Right ventricle myocardium superior (tissue), 1 donor: ENCODE measurements at regions not wholly inside any gene's neighbourhood (a gene's known extent, or its start where the extent isn't known, plus 50 kb on each side); places are given as distances from the start of the nearest gene placed in this dataset.
"Not testable (repeated sequence)": the region's sequence is repeated elsewhere in the genome, so short reads cannot be mapped to it uniquely, and the experiment has no call there.

Experiments
- ATAC-seq: fragments of 200-7000 bp; cut with Tn5 transposase; one replicate; pipeline ENCODE4 v1.9.1; 2020; ENCODE audit warnings: mild to moderate bottlenecking; ENCODE audit not compliant: poor library complexity
- DNase-seq: peaks from one replicate; pipeline ENCODE4 v3.0.0-alpha.2; 2020
- intact Hi-C: fragments of 100-400 bp; cut with DNase I; formaldehyde crosslinking; loops from one replicate; pipeline ENCODE4 v1.11.2; 2022
- donor health status: DM: no; HTN: yes; CAD: no; lungs with severe emphysema.

- no peak for DNase-seq
- intact Hi-C loops: no loop called here
Observed at GRCh38 chr10:37067576-37067975, 57.8 kb upstream of the ANKRD30A start.

GRCh38 chr10:37062296-37062695 is 63.1 kb upstream of the ANKRD30A start:
- intact Hi-C loops, DNase-seq, ATAC-seq: not testable (repeated sequence)

More at GRCh38 chr10:37067576-37067975, 57.8 kb upstream of the ANKRD30A start:
- no peak for ATAC-seq

- ATAC-seq (no peak), DNase-seq (no peak)
- intact Hi-C loops: no loop called here
Observed at GRCh38 chr10:37057261-37057660, 68.1 kb upstream of the ANKRD30A start.

GRCh38 chr10:37053476-37053875 is 71.9 kb upstream of the ANKRD30A start:
- no peak for ATAC-seq

GRCh38 chr10:37049982-37050381 is 75.4 kb upstream of the ANKRD30A start:
- ATAC-seq, intact Hi-C loops, DNase-seq: not testable (repeated sequence)

More at GRCh38 chr10:37053476-37053875, 71.9 kb upstream of the ANKRD30A start:
- DNase-seq: no peak
- intact Hi-C loops: no loop called here

- ATAC-seq, intact Hi-C loops, DNase-seq: not testable (repeated sequence)
Observed at GRCh38 chr10:37044319-37044718, 81.1 kb upstream of the ANKRD30A start.

- intact Hi-C loops: no loop called here
- ATAC-seq: no peak
- DNase-seq: no peak
Observed at GRCh38 chr10:37035853-37036252, 89.5 kb upstream of the ANKRD30A start.

GRCh38 chr10:37015498-37015897 is 109.9 kb upstream of the ANKRD30A start:
- DNase-seq (no peak), ATAC-seq (no peak)
- intact Hi-C loops: no loop called here

- intact Hi-C loops: no loop called here
- no peak for DNase-seq
- ATAC-seq: no peak
Observed at GRCh38 chr10:37010741-37011140, 114.7 kb upstream of the ANKRD30A start.

- intact Hi-C loops, DNase-seq, ATAC-seq: not testable (repeated sequence)
Observed at GRCh38 chr10:37008276-37008675, 117.1 kb upstream of the ANKRD30A start.

GRCh38 chr10:37003126-37003525 is 122.3 kb upstream of the ANKRD30A start:
- DNase-seq: no peak
- no peak for ATAC-seq
- intact Hi-C loops: no loop called here

GRCh38 chr10:36995806-36996205 is 129.6 kb upstream of the ANKRD30A start:
- intact Hi-C loops, DNase-seq, ATAC-seq: not testable (repeated sequence)

GRCh38 chr10:36994886-36995285 is 130.5 kb upstream of the ANKRD30A start:
- intact Hi-C loops: no loop called here
- ATAC-seq: no peak

GRCh38 chr10:36989233-36989632 is 136.2 kb upstream of the ANKRD30A start:
- DNase-seq: no peak
- ATAC-seq: no peak
- intact Hi-C loops: no loop called here

More at GRCh38 chr10:36994886-36995285, 130.5 kb upstream of the ANKRD30A start:
- DNase-seq: no peak

- no peak for ATAC-seq
- no peak for DNase-seq
- intact Hi-C loops: no loop called here
Observed at GRCh38 chr10:36946598-36946997, 178.8 kb upstream of the ANKRD30A start.

- ATAC-seq (no peak), DNase-seq (no peak)
- intact Hi-C loops: no loop called here
Observed at GRCh38 chr10:36943544-36943943, 181.9 kb upstream of the ANKRD30A start.

- intact Hi-C loops: no loop called here
Observed at GRCh38 chr10:36942616-36943015, 182.8 kb upstream of the ANKRD30A start.

GRCh38 chr10:36903040-36903439 is 222.4 kb upstream of the ANKRD30A start:
- no peak for DNase-seq
- ATAC-seq: no peak
- intact Hi-C loops: no loop called here

More at GRCh38 chr10:36942616-36943015, 182.8 kb upstream of the ANKRD30A start:
- DNase-seq: no peak
- ATAC-seq: no peak

GRCh38 chr10:36899652-36900051 is 225.7 kb upstream of the ANKRD30A start:
- DNase-seq: no peak
- no peak for ATAC-seq
- intact Hi-C loops: no loop called here

GRCh38 chr10:36888925-36889573 is 236.3 kb upstream of the ANKRD30A start:
- intact Hi-C loops: no loop called here
- ATAC-seq (no peak), DNase-seq (no peak)
